ENCODE measurements at regions not wholly inside any gene's neighbourhood (a gene's known extent, or its start where the extent isn't known, plus 50 kb on each side); places are given as distances from the start of the nearest gene placed in this dataset.

GRCh38 chr17:73987845-73988509, 215.5 kb upstream of the RPL38 start:
- ATAC-seq (no peak), DNase-seq (no peak)
- no peaks in the 10 kb centered on the region for H3K9me3 ChIP-seq
- no peaks in the 10 kb centered on the region for H3K36me3 ChIP-seq
- H3K4me1 ChIP-seq = peaks cover 0 to 3% (median 0%) of the 10 kb centered on the region in 12 donors
- H3K27ac ChIP-seq = no peak overlapping the region
- WGBS, 4 donors = 62 to 70% (median 65%) methylated on average over 15 to 16 of the region's 16 CpGs
- H3K27me3 ChIP-seq = peaks cover 0 to 40% (median 11%) of the 10 kb centered on the region in 9 donors
- TF ChIP-seq POLR2A (IDR thresholded peaks at IDR 0.05) (no peak), CTCF (IDR thresholded peaks at IDR 0.05) (no peak)
- intact Hi-C loops (cut with DNase I) = no loop called here
- no peak overlapping the region for H3K4me3 ChIP-seq

GRCh38 chr17:73989671-73990070, 213.8 kb upstream of the RPL38 start:
- peaks cover 0 to 35% (median 11%) of the 10 kb centered on the region in 9 donors for H3K27me3 ChIP-seq
- TF ChIP-seq POLR2A (IDR thresholded peaks at IDR 0.05) (no peak), CTCF (IDR thresholded peaks at IDR 0.05) (no peak)
- H3K4me1 ChIP-seq = no peaks in the 10 kb centered on the region
- intact Hi-C loops (cut with DNase I) = no loop called here
- H3K27ac ChIP-seq = no peak overlapping the region
- no peaks in the 10 kb centered on the region for H3K9me3 ChIP-seq
- DNase-seq (no peak), ATAC-seq (no peak)
- H3K4me3 ChIP-seq = no peak overlapping the region
- H3K36me3 ChIP-seq = no peaks in the 10 kb centered on the region
- WGBS, 4 donors = 49 to 67% (median 54%) methylated on average over 12 to 14 of the region's 14 CpGs

- Histone ChIP-seq H3K4me3 (no peak overlapping the region), H3K36me3 (no peaks in the 10 kb centered on the region), H3K4me1 (no peaks in the 10 kb centered on the region), H3K27me3 (peaks cover 0 to 35% (median 11%) of the 10 kb centered on the region in 9 donors), H3K9me3 (no peaks in the 10 kb centered on the region), H3K27ac (no peak overlapping the region)
- intact Hi-C loops (cut with DNase I) = no loop called here
- WGBS, 4 donors = 87 to 94% (median 92%) methylated on average over 7 of the region's 7 CpGs
- DNase-seq = no peak
- no peak for ATAC-seq
- TF ChIP-seq POLR2A (IDR thresholded peaks at IDR 0.05) (no peak), CTCF (IDR thresholded peaks at IDR 0.05) (no peak)
Observed at GRCh38 chr17:73990290-73990689, 213.2 kb upstream of the RPL38 start.

GRCh38 chr17:73991260-73991659, 212.2 kb upstream of the RPL38 start:
- intact Hi-C loops (cut with DNase I) = no loop called here
- 68 to 79% (median 77%) methylated on average over 5 of the region's 5 CpGs for WGBS, 4 donors
- H3K27ac ChIP-seq = no peak overlapping the region
- H3K9me3 ChIP-seq = no peaks in the 10 kb centered on the region
- no peaks in the 10 kb centered on the region for H3K36me3 ChIP-seq
- DNase-seq = no peak
- H3K4me3 ChIP-seq = no peak overlapping the region
- TF ChIP-seq CTCF (IDR thresholded peaks at IDR 0.05) (no peak), POLR2A (IDR thresholded peaks at IDR 0.05) (no peak)
- H3K4me1 ChIP-seq = no peaks in the 10 kb centered on the region
- H3K27me3 ChIP-seq = peaks cover 0 to 39% (median 11%) of the 10 kb centered on the region in 9 donors
- ATAC-seq = no peak
